ENCODE measurements at regions not wholly inside any gene's neighbourhood (a gene's known extent, or its start where the extent isn't known, plus 50 kb on each side); places are given as distances from the start of the nearest gene placed in this dataset.

GRCh38 chr5:159855476-159856191, 60.6 kb upstream of the ADRA1B start:
- no peak for DNase-seq (ENCODE audit: low read depth in 2 of 2)

- DNase-seq (ENCODE audit: low read depth in 2 of 2) = no peak
These were observed 57.4 kb upstream of the ADRA1B start for GRCh38 chr5:159858871-159859270.

- no peak for DNase-seq (ENCODE audit: low read depth in 2 of 2)
These were observed 55.2 kb upstream of the ADRA1B start for GRCh38 chr5:159861086-159861485.

GRCh38 chr5:159864885-159865691, 51.2 kb upstream of the ADRA1B start:
- DNase-seq (ENCODE audit: low read depth in 2 of 2) = no peak

GRCh38 chr5:159866093-159866492, 50.2 kb upstream of the ADRA1B start:
- no peak for DNase-seq (ENCODE audit: low read depth in 2 of 2)

Data from activated CD8-positive, alpha-beta memory T cell treated with anti-CD3 and anti-CD28 coated beads for 4 hours (primary cell).